GM18508 (cell line): ENCODE measurements at regions not wholly inside any gene's neighbourhood (a gene's known extent, or its start where the extent isn't known, plus 50 kb on each side); places are given as distances from the start of the nearest gene placed in this dataset.

Experiments used
- ATAC-seq: cut with Tn5 transposase; IDR thresholded peaks from one replicate; pipeline ENCODE4 v1.9.1; 2021; ENCODE audit warnings: moderate number of reproducible peaks; ENCODE audit not compliant: insufficient read depth, unreplicated experiment

DNA sequence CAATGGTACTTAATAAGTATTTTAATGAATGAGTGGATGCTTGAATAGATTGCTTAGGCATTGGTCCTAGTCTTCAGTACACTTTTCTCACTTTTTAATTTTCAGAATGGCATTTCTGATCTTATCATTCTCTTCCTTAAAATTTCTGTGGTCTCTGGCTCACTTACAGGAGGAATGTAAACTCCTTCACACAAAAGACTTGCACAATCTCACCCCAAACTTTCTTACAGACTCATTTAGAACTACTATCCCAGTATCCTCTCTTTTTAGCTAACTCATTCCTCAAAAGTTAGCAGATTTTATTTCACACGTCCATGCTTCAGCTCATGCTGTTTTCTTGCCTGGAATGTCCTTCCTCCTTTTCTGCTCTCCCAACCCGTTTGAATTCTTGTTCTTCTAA lies 350.1 kb downstream of the GRXCR1 start:
- no peak for ATAC-seq

GRCh38 chr4:43243433-43244116 lies 351.1 kb downstream of the GRXCR1 start:
- ATAC-seq, result no peak

- peak; percentile 99 for ATAC-seq
Measured at GRCh38 chr4:43244688-43245382, 352.3 kb downstream of the GRXCR1 start.

DNA sequence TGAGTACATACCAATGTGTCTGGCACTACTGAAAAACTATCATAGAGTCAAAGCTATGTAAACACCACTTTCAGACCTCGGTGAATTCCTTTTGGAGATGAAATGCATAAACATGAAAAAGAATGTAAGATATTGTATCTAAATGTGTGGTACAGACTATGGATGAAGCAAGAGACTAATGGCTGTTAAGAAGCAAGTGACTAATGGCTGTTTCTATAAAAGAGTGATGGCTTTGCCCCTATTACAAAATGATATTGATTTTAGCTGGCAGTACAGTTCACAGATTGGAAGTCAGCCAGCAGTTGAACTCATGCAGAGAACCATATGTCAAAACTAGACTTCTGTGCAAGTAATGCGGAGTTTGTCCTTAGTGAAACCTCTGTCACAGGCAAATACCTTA lies 359.3 kb downstream of the GRXCR1 start:
- no peak for ATAC-seq

- no peak for ATAC-seq
Measured at GRCh38 chr4:43253541-43253940, 361.0 kb downstream of the GRXCR1 start.

GRCh38 chr4:43264730-43265129 lies 372.2 kb downstream of the GRXCR1 start:
- no peak for ATAC-seq

- no peak for ATAC-seq
Measured at GRCh38 chr4:43271946-43272345, 379.4 kb downstream of the GRXCR1 start.

- ATAC-seq, result no peak
Measured at GRCh38 chr4:43274376-43274775, 381.9 kb downstream of the GRXCR1 start.

DNA sequence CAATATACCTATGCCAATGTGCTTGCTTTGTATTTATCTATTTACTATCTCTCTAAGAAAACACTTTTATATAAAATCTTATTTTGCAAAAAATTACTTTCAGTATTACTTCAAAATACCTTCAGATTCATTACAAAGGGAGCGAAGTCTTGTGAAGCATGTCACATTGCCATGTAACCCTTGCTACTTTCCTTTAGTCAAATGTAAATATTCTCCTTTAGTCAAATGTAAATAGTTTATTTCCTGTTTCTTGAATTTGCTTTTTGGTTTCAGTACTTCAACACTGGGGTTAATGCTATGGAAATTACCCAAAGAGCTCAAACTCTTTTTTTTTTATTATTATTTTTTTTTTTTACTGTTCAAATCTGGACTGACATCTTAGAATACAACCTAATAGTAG lies 383.3 kb downstream of the GRXCR1 start:
- no peak for ATAC-seq

DNA sequence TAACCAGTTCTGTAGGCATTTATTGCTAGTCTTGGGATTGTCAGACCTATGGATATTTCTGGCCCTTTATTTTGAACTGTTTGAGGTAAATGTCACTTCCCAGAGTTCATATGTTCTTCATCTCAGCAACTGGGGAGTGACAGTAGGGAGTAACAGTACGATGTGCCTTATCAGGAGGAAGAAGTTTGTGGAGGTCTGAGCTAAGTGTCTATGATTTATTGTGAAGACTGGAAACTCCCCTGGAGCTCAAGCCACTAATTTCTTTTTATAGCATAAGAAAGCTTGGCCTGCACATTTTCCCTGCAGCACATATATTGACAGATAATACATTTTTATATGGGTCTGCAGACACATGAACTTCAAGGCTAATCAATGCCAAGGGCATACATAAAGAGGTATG lies 383.8 kb downstream of the GRXCR1 start:
- no peak for ATAC-seq

DNA sequence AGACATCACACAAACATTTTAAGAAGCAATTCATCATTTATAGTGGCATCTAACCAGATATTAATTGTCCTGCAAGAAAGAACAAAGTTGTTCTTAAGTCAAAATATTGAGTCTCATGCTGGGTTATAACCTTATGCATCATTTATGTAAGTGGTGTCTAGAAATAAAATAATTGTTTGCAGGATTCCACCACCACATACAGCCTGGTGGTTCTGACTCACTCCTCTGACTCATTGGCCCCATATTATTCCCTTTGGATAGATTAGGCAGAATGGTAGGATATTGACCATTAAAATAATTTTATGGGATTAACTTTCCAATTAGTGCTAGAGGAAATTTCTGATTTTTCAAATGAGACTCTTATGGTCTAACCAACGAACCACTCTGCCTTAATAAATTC lies 384.5 kb downstream of the GRXCR1 start:
- ATAC-seq, result no peak

- no peak for ATAC-seq
Measured at GRCh38 chr4:43282534-43282933, 390.0 kb downstream of the GRXCR1 start.

- no peak for ATAC-seq
Measured at GRCh38 chr4:43286137-43286536, 393.6 kb downstream of the GRXCR1 start.

DNA sequence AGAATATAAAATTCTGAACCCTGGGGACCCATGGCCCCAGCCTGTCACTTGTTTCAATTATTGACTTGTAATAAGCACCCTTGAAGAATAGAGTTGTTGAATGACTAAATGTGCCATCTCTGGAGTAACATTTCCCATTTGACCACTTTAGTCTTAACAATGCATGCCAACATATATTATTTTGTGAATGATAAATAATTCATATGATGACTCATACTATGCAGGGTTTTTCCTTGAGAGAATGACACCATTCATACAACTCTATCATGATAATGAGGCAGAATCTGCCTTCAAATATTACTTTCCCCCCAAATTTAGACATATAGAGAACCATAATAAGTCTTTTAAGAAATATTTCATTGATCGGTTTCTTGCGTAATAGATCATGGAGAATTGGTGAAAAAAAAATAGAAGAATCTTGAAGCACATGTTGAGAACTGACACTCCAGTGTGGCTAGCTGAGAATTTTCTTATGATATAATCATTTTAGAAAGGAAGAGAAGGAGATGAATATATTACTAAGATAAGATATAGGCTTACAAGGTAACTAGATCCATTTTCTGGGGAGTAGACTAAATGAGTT lies 404.5 kb downstream of the GRXCR1 start:
- ATAC-seq, result no peak

- ATAC-seq, result no peak
Measured at GRCh38 chr4:43316813-43317212, 424.3 kb downstream of the GRXCR1 start.

- no peak for ATAC-seq
Measured at GRCh38 chr4:43325220-43325967, 432.9 kb downstream of the GRXCR1 start.

- no peak for ATAC-seq
Measured at GRCh38 chr4:43330288-43330687, 437.8 kb downstream of the GRXCR1 start.

GRCh38 chr4:43331226-43332051 lies 438.9 kb downstream of the GRXCR1 start:
- no peak for ATAC-seq

- ATAC-seq, result no peak
Measured at GRCh38 chr4:43332052-43332425, 439.5 kb downstream of the GRXCR1 start.

DNA sequence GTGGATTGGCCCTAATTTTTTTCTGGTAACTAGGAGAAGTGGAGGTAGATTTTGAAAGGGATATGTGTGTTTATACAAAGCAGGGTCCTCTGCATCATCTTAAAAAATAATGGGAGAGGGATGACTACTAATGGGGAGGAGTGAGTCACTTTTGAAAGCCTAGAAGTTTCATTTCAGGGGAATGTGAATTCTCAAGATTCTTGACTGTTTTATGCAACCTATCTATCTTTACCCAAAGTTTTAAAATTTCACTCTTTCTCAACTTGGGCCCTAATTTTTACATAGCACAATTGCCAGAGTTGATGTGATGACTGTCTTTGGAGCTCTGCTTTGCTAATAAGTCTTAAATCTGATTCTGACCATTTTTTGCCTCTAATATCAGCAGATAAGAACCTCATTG lies 445.2 kb downstream of the GRXCR1 start:
- ATAC-seq, result no peak
